Left renal pelvis (tissue), 4 donors: ENCODE measurements at regions not wholly inside any gene's neighbourhood (a gene's known extent, or its start where the extent isn't known, plus 50 kb on each side); places are given as distances from the start of the nearest gene placed in this dataset.

Experiments
- DNase-seq, 4 donors: peaks; one replicate each; pipeline ENCODE4 v3.0.0-alpha.2; 2013; ENCODE audit warnings: low read depth in 4 of 4, low spot score in 3 of 4

- no peak for DNase-seq
Measured at GRCh38 chr10:71042699-71043098, 154.3 kb upstream of the PCBD1 start.

- DNase-seq, result no peak
Measured at GRCh38 chr10:71043858-71044257, 155.5 kb upstream of the PCBD1 start.

- DNase-seq, result no peak
Measured at GRCh38 chr10:71044720-71045119, 156.4 kb upstream of the PCBD1 start.

GRCh38 chr10:71045204-71045809 is 156.9 kb upstream of the PCBD1 start:
- no peak for DNase-seq

- no peak for DNase-seq
Measured at GRCh38 chr10:71045936-71046335, 157.6 kb upstream of the PCBD1 start.

GRCh38 chr10:71046747-71047146 is 158.4 kb upstream of the PCBD1 start:
- no peak for DNase-seq

- no peak for DNase-seq
Measured at GRCh38 chr10:71048971-71049615, 160.7 kb upstream of the PCBD1 start.

GRCh38 chr10:71049994-71050393 is 161.6 kb upstream of the PCBD1 start:
- no peak for DNase-seq

GRCh38 chr10:71052076-71052660 is 160.2 kb upstream of the UNC5B start:
- DNase-seq, result no peak

- DNase-seq, result no peak
Measured at GRCh38 chr10:71052708-71053107, 159.7 kb upstream of the UNC5B start.

GRCh38 chr10:71053169-71053895 is 159.0 kb upstream of the UNC5B start:
- DNase-seq, result no peak

GRCh38 chr10:71058308-71058707 is 154.1 kb upstream of the UNC5B start:
- DNase-seq, result no peak

- DNase-seq, result no peak
Measured at GRCh38 chr10:71059054-71059818, 153.1 kb upstream of the UNC5B start.

- DNase-seq, result no peak
Measured at GRCh38 chr10:71059943-71060342, 152.4 kb upstream of the UNC5B start.

GRCh38 chr10:71060476-71061426 is 151.6 kb upstream of the UNC5B start:
- DNase-seq, result no peak

- DNase-seq, result no peak
Measured at GRCh38 chr10:71061472-71061871, 150.9 kb upstream of the UNC5B start.

- DNase-seq, result no peak
Measured at GRCh38 chr10:71062156-71062555, 150.2 kb upstream of the UNC5B start.

GRCh38 chr10:71063401-71063800 is 149.0 kb upstream of the UNC5B start:
- no peak for DNase-seq

- DNase-seq, result no peak
Measured at GRCh38 chr10:71064413-71065118, 147.8 kb upstream of the UNC5B start.
